GM18508 (cell line): ENCODE measurements at regions not wholly inside any gene's neighbourhood (a gene's known extent, or its start where the extent isn't known, plus 50 kb on each side); places are given as distances from the start of the nearest gene placed in this dataset.

Experiments used
- ATAC-seq: cut with Tn5 transposase; IDR thresholded peaks from one replicate; pipeline ENCODE4 v1.9.1; 2021; ENCODE audit warnings: moderate number of reproducible peaks; ENCODE audit not compliant: insufficient read depth, unreplicated experiment

DNA sequence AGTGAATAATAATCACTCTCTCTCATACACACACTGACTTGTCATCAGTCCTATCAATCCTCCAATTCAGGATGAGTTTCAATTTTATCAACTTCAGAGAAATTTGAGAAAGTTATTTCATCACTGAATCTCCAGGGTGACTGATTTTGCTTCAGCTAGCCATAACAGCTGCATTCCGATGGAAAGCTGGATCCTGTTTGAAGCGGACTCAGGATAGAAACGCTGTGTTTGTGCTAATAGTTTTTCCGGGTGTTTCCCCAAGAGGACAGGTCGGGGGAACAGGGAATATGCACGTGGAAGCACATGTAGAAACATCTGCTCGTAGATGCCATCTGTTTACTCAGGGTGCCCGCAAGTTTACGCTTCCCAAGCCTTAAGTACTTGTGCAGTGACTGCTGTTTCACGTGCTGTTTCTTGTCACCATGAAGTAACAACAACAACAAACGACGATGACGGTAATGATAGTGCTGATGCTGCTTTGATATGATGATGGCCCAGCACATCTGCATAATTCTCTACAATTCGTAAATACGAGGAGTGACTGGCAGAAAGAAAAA, 263.7 kb upstream of the DAPK1 start:
- no peak for ATAC-seq

DNA sequence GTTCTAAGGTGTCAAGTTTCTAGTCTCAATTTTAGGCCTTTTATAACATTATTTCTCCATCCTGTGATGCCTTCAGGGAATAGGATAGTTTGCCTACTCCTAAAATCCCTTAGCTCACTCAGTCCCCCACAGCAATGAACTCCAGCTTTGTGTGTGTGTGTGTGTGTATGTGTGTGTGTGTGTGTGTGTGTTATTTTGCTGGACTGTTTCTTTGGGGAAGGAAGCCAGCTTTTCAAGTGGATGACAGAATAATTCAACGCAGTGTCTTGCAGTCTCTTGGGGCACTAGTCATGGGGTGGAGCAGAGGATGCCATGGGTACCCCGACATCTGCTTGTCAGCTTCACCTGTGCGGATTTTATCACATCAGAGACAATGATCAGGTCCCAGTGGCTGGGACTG, 262.8 kb upstream of the DAPK1 start:
- ATAC-seq, result no peak

DNA sequence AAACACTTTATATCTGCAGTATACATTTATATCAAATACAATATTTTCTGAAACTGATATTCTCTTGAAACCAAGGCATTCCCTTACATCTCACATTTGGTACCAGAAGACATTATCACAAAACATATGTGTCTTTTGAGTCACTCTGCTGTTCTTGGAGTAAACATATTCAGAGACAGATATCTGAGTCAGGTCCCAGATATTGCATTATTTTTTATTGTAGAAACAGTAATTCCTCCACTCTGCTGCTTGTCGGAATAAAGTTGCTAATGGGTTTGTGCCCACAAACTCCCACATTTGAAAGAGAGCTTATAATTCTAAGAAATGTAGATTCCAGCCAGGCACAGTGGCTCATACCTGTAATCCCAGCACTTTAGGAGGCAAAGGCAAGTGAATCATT, 261.1 kb upstream of the DAPK1 start:
- ATAC-seq, result no peak

DNA sequence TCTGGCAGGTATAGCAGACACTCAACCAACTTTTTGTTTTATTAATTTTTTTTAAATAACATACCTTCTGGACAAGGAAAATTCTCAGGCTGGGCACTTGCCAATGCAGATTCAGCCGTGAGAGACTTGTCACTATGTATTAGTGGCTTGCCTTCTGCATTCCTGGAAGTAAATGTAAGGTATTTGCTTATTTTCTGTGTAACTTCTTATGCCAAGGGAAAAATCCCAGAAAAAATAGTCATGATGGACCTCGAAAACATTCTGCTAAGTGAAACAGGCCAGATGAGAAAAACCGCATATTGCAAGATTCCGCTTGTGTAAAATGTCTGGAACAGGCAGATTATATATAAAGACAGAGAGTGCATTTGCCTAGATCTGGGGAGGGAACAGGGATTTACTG, 260.3 kb upstream of the DAPK1 start:
- ATAC-seq, result no peak

DNA sequence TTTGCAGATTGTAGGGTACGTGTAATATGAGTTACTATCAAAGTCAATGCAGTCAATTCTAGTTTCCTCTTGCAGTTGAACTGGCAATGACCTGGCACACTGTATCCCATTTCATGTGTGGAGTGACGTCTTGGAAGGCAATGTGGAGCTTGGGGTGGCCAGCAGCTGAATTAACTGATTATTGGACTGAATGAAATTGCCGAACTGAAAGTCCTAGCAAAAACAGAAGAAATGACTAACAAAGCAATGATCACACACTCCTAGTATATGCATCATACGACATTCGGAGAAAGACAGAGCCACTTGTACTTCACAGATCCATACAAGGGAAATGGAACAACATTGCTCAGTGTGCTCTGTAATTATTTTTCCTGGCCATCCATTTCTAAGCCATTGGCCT, 259.1 kb upstream of the DAPK1 start:
- ATAC-seq, result no peak

DNA sequence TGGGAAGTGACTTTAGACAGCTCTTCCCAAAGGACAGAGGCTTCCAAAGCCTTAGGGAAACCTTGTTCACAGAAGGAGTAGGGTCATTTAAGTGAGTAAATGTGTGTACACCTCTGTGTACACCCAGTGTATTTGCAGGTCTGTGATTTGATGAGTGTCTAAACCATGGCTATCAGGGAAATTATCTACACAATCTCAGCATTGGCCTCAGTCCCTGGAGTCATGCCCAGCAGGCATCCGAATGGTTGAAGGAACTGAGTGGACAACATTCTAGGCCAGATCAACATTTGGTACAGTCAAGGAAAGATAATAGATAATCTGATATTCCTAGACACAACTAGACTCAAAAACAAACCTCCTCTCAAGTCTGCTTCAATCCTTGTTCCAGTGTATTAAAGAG, 258.4 kb upstream of the DAPK1 start:
- ATAC-seq, result no peak

DNA sequence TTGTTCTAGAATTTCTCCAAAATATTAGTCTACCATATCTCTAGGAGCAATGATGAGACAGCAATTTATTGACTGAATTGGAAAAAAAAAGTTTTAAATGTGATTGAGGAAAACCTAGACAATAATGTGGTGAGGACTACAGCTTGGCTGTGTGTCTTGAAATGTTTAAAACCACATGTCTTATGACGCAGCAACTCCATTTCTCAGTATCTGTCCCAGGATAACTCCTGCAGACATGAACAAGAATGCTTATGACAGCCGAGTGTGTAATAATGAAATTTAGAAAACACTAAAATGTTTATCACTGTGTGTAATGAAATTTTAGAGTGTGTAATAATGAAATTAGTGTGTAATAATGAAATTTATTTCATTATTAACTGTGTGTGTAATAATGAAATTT, 254.1 kb upstream of the DAPK1 start:
- ATAC-seq, result no peak

DNA sequence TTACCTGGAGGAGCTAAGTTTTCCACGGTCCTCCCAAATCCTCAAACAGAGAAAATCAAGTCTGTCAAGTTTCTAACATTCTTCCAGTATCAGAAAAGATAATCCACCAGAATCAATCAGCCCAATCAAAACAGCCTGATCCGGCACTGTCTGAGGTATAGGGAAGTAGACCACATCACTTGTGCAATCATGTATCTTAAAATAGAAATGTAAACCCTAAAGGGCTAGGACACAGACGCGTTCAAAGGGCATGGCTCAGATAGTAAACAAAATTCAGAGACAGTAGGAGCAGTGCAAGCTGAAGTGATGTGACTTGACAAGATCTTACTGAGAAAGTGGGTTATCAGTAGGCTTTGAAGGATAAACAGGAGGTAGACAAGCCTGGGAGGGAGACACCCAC, 252.4 kb upstream of the DAPK1 start:
- ATAC-seq, result no peak

DNA sequence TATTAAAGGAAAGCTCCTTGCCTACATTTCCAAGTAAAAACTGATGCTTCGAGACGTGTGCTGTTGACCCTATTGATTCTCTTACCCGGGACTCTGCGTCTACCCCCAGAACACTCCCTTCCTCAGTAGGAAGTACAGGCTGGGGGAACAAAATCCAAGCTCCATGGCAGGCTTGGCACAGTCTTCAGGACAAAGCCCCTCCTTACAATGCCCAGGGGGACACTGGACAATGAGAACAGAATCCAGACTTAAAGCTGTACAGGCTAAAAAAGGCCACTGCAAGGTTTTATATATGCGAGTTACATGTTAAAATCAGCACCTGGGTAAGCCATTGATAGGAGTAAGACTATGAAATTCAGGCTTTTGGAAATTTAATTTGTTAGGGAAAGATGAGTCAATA, 250.6 kb upstream of the DAPK1 start:
- no peak for ATAC-seq

DNA sequence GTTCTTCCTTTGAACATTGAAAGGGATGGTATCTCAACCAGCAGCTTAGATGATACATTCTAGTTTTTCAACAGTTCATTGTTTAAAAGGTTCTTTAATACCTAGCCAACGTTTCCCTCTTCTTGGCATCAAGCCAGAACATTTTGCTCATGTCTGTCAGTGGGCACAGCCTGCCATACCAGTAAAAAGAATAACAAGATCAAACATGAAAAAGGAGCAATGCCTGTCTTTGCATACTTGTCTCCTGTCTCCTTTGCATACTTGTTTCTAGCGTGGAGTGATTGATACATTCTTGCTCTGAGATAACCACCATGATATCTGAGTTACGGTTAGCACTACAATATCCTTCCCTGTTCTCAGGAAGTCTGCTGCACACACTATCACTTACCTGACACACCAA, 248.6 kb upstream of the DAPK1 start:
- ATAC-seq, result no peak

DNA sequence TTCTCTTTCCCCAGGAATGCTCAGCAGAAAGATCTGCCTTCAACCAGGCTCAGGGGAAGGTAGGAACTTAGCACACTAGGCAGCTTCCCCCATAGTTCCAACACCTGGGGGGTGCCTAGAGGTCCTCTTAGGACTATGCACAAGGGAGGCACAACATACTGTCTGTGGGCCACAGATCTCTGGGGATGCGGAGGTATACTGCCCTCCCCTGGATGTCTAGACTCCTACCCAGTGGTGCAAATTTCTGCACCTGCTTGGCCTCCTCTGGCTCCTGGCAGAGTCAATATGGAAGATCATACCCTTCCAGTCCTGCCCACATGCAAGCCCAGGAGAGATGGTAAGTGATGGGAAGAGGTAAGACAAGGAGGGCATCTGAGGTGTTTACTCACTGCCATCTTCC, 247.5 kb upstream of the DAPK1 start:
- no peak for ATAC-seq

DNA sequence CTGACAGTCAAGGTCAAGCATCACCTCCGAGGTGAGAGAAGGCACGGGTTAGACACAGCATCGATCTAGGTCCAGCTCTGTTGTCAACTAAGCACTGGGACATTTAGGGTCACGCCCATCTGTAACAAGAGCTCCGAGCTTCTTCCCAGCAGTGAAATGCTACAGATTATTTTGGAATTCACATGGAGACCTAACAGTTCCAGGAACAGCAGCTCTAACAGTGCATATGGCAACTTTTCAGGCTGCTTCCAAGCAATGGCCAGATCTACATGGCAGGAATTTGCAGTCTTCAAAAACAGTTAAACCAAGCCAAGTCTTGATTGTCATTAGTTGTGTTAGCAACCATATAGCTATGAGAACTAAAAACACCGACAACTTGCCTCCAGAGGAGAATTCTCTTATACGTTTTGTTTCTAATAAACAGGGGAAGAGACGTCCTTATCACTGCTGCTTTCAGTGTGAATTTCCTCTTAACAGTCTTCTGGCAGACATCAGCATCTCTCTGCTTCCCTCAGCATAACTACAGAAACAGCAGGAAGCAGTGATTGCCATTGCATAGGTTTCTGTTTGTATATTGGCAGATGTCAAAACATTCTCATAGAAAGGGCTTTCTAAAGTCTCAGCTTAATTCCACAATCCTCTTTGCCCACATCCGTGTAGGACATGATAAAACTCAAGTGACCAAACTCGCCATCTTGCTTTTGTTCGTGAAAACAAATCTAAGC, 242.1 kb upstream of the DAPK1 start:
- no peak for ATAC-seq

DNA sequence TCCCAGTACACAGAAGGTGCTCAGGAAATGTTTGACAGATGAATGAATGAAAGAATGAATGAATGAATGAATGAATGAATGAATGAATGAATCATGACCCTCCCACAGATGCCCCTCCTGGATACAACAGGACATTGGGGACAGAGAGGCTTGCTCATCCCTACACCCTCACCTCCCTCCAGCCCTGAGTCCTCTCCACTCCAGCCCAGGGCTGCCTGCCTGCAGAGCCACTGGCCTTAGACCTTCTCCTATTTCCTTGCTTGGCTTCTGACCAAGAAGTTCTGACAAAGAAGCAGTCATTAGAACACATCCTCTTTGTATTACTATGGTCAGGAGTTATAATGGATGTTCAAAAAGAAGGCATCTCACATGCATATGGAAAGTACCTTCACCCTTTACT, 240.7 kb upstream of the DAPK1 start:
- no peak for ATAC-seq

DNA sequence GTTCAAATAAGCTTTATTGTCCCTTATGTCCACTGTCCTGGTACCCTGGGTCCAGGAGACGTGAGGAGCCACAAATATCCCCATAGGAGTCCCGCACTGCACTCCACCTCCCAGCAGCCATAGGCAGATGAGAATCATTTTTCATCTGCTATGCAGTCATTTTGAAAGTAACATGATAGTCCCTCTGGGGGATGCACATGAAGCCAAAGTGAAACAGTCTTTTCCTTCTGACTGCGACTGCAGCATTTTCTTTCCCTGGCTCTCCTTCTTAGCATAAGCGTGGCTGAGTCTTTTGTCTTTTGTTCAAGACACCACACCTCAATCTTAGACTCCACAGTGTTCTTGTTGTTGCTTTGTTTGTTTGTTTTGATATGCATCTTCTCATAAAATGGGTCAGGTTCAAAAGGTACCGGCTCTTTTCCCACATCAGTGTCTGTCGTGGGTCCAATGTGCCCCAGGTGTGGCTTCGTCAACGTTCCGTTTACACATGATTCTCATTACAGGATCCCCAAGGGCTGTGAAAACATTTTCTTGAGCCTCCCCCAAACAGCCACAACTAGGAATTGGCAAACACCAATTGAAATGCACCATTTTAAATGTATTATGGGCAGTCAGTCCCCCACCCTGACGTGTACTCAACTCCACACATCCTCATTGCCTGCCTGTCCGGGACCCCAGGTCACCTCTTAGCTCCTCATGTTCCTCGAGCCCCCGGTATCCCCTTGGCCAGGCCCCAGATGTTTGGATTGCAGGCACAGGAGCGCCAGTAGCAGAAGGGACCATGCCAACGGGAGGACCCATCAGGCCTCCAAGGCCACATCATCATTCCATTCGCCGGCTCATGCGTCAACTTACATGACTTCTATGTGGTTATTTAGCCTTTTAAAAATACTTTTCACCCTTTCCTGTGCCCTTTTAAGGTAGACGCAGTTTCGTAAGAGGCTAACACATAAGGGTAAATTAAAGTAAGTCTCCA, 237.8 kb upstream of the DAPK1 start:
- ATAC-seq, result no peak

DNA sequence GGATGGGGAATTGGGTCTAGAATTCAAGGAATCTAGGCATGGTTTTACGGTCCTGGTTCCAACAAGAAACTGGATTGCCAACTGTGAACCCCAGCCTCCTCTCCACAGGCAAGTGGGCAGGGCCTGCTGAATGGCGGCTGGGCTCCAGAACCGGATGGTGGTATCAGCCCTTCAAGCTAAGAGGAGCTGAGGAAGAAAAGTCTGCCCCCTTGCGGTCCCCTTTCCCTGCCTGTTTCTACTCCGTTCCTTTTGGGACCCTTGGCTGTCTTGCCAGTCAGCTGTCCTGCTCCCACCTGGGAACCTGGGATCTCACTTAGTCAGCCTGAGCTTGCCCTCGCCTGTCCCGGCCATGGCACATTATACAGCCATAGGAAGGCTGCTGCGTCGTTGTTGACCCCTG, 234.4 kb upstream of the DAPK1 start:
- no peak for ATAC-seq

DNA sequence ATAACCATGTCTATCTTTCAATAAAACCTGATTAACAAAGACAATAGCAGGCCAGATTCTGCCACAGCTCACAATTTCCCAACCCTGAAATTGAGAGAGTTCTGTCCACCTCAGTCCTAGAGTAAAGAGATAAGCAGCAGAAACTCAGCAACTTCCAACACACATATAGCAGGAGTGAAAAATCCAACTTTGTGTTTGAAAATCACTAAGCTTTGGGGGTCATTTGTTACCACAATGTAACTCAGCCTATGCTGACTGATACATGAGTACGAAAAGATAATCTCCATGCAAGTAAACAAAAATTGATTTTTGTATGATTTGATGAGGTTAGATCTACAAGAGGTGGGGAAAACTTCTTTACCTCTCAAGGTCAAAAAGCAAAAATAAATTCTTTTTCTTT, 231.0 kb upstream of the DAPK1 start:
- no peak for ATAC-seq

DNA sequence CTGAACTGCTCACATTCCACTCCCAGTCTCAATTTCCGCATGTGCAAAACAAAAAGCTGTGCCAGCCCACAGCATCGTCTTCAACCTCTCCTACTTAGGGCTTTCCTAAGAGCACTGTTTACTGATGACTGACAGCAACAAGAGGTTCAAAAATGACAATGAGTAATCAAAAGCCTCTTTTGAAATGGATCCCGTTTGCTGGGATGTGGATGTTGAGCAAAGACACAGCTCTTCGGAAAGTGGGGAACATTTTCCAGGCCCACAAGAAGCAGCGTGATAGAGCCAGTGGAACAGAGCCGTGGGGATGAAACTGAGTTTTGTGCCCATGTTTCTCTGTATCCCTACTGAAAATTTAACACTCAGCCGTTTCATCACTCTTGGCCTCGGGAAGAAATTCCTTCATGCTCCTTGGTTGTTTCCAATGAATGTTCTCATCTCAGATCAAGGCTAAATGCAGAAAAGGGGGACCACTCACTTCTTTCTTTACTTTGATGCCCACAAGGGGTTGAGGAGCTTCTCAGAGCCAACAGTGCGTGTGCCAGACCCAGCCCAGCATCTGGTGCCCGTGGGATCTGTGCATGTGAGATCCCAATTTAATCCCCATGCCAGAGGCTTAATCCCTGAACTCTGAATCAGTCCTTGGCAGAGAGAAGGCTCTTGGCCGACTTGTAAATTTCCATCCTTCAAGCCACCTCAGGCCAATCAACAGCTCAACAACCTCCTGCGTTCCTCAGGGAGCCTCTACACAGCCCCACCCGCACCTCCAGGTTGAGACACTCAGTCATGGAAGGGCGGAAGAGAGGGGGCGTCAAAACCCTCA, 230.2 kb upstream of the DAPK1 start:
- ATAC-seq, result no peak

DNA sequence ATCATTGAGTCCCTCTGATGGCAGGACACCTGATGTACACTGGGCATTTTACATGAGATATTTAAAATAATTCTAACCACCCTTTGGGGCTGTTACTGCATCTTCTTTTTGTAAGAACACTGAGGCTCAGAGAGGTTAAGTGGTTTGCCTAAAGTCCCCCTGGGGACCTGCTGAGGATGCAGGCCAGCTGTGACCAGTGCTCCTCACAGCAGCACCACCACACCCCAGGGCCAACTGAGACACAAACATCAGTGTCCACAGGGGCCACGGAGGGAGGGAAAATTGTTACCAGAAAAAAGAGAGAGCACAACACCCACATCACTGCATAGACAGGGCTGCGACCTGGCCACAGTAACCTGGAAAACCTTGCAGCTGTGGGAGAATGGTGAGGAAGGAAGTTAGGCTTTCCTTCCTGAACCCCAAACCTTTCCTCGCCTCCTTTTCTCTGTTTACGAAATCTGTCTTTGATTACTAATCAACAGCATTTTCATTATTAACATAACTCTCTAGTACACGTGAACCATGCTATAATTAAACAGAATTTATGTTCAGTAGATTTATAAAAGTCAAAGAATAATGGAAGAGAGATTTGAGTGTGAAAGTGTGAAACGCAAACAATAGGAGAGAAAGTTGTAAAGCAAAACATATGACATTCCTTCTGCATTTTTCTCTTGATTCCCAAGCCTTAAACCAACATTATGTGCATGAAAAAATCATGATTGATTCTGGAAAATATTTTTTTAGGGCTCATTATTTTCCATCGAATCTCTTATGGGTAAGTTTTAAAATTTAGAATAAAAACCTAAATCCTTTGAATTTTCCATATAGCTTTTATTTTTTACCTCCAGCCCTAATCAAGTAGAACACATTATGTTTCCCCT, 228.1 kb upstream of the DAPK1 start:
- ATAC-seq, result no peak

DNA sequence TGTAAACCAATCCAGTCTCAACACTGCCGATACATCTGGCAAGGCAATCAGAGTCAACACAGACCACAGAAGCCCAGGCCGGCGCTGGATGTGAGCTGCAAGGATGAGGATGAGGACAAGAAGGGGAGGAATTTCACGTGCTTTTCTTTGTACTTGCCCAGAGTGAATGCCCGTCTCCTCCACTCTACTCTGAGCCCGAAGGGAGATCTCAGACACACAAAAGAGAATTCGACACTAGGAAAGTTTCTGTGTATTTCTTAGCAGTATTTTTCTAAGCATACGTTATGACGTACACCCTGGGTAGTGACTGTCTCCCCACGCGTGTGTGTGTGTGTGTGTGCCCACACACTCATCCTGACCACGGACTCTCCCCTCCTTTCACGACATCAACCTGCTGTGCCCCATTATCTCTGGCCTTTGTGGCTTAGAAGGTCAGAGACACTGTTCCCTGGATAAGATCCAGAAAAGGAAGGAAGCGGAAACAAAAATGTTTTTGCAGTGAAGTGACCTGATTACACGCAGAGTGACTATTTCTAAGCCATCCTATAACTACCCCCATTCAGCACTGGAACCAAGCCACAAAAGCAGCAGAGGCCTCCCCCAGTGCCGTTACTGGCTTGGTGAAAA, 227.3 kb upstream of the DAPK1 start:
- ATAC-seq, result no peak
